Neural progenitor cell (in vitro differentiated cells): ENCODE measurements at regions not wholly inside any gene's neighbourhood (a gene's known extent, or its start where the extent isn't known, plus 50 kb on each side); places are given as distances from the start of the nearest gene placed in this dataset.
"Not testable (repeated sequence)": the region's sequence is repeated elsewhere in the genome, so short reads cannot be mapped to it uniquely, and the experiment has no call there.

Source experiments
- DNase-seq: peaks from one replicate; pipeline ENCODE4 v3.0.0-alpha.2; 2016; ENCODE audit warnings: low spot score
- H2AFZ ChIP-seq: fragments of 200-600 bp; sonication (generic); replicated peaks from 2 replicates; pipeline ENCODE4 v1.6.1; 2016; ENCODE audit warnings: antibody characterized with exemption
- H3F3A ChIP-seq: fragments of 200-600 bp; sonication (generic); 2 replicates; pipeline ENCODE4 v1.6.1; 2016; ENCODE audit warnings: antibody characterized with exemption, low read depth
- H3K27ac ChIP-seq: fragments of 200-600 bp; sonication (generic); 2 replicates; pipeline ENCODE4 v1.5.1; 2016; ENCODE audit warnings: mild to moderate bottlenecking
- H3K27me3 ChIP-seq: fragments of 200-600 bp; sonication (generic); 2 replicates; pipeline ENCODE4 v1.6.1; 2016; ENCODE audit warnings: mild to moderate bottlenecking, moderate library complexity
- H3K36me3 ChIP-seq: fragments of 200-600 bp; sonication (generic); 2 replicates; pipeline ENCODE4 v1.5.1; 2016
- H3K4me1 ChIP-seq: fragments of 200-600 bp; sonication (generic); 2 replicates; pipeline ENCODE4 v1.6.1; 2016; ENCODE audit warnings: mixed run types
- H3K4me2 ChIP-seq: fragments of 200-600 bp; sonication (generic); 2 replicates; pipeline ENCODE4 v1.6.1; 2016
- H3K4me3 ChIP-seq: fragments of 200-600 bp; sonication (generic); 2 replicates; pipeline ENCODE4 v1.5.1; 2016
- H3K79me2 ChIP-seq: fragments of 200-600 bp; sonication (generic); 2 replicates; pipeline ENCODE4 v1.6.1; 2016; ENCODE audit warnings: low read depth
- H3K9ac ChIP-seq: fragments of 200-600 bp; sonication (generic); 2 replicates; pipeline ENCODE4 v1.6.1; 2016
- H3K9me3 ChIP-seq: fragments of 200-600 bp; sonication (generic); 2 replicates; pipeline ENCODE4 v1.5.1; 2016; ENCODE audit warnings: low read depth
- H4K20me1 ChIP-seq: fragments of 200-600 bp; sonication (generic); 2 replicates; pipeline ENCODE4 v1.6.1; 2016; ENCODE audit warnings: low read depth
- H3K27ac Mint-ChIP-seq: 3 replicates; pipeline ENCODE4 v1.8.0; 2021; ENCODE audit warnings: mixed read lengths
- H3K27me3 Mint-ChIP-seq: 2 replicates; pipeline ENCODE4 v1.8.0; 2022; ENCODE audit warnings: low read depth, mild to moderate bottlenecking, inconsistent platforms, moderate library complexity, mixed read lengths; ENCODE audit not compliant: insufficient read depth
- H3K36me3 Mint-ChIP-seq: 3 replicates; pipeline ENCODE4 v1.8.0; 2021; ENCODE audit warnings: mixed read lengths
- H3K4me1 Mint-ChIP-seq: 3 replicates; pipeline ENCODE4 v1.8.0; 2021; ENCODE audit warnings: mixed read lengths
- H3K4me3 Mint-ChIP-seq: 3 replicates; pipeline ENCODE4 v1.8.0; 2021; ENCODE audit warnings: mild to moderate bottlenecking, moderate library complexity, mixed read lengths
- H3K9me3 Mint-ChIP-seq: 3 replicates; pipeline ENCODE4 v1.8.0; 2020; ENCODE audit warnings: mixed read lengths
- EZH2 ChIP-seq: fragments of 200-600 bp; sonication (generic); IDR thresholded peaks from 2 replicates; pipeline ENCODE4 v1.6.1; 2017; ENCODE audit warnings: antibody characterized with exemption, mild to moderate bottlenecking, moderate library complexity
- EZH2phosphoT487 ChIP-seq: fragments of 200-600 bp; sonication (generic); IDR thresholded peaks from 2 replicates; pipeline ENCODE4 v1.6.1; 2017; ENCODE audit warnings: antibody characterized with exemption
- TF ChIP-seq, protein P1 (sequence below): fragments of 200-600 bp; sonication (generic); IDR thresholded peaks from 2 replicates; pipeline ENCODE4 v1.5.1; 2017; ENCODE audit warnings: antibody characterized with exemption, mild to moderate bottlenecking

DNA sequence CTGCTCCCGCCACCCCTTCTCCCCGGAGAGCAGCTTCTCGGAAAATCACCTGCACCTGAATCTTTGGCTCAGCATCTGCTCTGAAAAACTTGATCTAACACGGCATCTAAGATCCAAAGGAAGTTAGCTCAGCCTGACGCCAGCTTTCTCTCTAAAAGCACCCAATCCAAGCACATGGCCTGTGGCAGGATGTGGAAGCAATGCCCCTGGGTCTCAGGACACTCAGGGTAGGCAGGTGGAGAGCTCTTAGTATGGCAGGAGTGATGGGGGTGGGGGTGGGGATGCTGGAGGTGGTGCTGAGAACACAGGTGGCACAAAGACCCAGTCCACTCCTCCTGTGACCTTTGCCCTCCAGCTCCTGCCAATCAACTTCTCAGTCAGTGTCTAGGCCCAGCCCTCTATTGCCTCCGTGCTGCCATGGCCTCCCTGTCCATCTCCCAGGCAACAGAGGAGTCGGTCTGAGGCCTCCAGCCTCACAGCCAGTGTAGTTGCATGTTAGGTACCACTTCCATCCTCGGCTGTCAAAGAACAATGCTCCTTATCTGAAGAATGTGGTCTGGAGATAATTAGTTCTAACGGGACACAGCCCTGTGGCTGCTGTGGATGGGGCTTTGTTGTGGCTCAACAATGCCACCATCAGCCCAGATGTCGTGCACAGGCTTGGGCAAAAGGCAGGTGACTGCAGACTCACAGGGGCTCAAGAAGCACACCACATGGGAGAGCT lies 180.0 kb upstream of the C14orf180 start:
- no peaks in the 10 kb centered on the region for H4K20me1 ChIP-seq
- no peak for TF ChIP-seq EZH2phosphoT487
- TF ChIP-seq, protein P1, sequence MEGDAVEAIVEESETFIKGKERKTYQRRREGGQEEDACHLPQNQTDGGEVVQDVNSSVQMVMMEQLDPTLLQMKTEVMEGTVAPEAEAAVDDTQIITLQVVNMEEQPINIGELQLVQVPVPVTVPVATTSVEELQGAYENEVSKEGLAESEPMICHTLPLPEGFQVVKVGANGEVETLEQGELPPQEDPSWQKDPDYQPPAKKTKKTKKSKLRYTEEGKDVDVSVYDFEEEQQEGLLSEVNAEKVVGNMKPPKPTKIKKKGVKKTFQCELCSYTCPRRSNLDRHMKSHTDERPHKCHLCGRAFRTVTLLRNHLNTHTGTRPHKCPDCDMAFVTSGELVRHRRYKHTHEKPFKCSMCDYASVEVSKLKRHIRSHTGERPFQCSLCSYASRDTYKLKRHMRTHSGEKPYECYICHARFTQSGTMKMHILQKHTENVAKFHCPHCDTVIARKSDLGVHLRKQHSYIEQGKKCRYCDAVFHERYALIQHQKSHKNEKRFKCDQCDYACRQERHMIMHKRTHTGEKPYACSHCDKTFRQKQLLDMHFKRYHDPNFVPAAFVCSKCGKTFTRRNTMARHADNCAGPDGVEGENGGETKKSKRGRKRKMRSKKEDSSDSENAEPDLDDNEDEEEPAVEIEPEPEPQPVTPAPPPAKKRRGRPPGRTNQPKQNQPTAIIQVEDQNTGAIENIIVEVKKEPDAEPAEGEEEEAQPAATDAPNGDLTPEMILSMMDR = no peak
- no peak for TF ChIP-seq EZH2

DNA sequence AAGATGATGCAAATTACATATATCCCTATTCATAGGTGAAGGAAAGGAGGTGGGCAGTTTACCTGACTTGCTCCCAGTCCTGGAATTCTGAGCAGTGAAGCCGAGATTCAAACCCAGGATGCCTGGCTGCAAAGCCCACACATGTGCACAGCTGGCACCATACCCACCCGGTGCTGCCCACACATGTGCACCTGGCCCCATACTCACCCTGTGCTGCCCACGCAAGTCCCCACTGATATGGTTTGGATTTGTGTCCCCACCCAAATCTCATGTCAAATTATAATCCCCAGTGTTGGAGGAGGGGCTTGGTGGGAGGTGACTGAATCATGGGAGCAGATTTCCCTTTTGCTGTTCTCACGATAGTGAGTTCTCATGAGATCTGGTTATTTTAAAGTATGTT lies 179.2 kb upstream of the C14orf180 start:
- no peaks in the 10 kb centered on the region for H3K27me3 ChIP-seq
- H2AFZ ChIP-seq = no peak overlapping the region
- TF ChIP-seq EZH2phosphoT487 (no peak), EZH2 (no peak)
- TF ChIP-seq, protein P1 = no peak
- Mint-ChIP-seq H3K27me3 (peaks cover 9% of the 10 kb centered on the region), H3K4me1 (peaks cover 21% of the 10 kb centered on the region), H3K36me3 (no peaks in the 10 kb centered on the region), H3K9me3 (peaks cover 32% of the 10 kb centered on the region), H3K27ac (peak overlapping the region; percentile 88), H3K4me3 (no peak overlapping the region)
- DNase-seq = no peak
- H3K9ac ChIP-seq = no peak overlapping the region
- H3K4me3 ChIP-seq = no peak overlapping the region
- no peak overlapping the region for H3K4me2 ChIP-seq
- peaks cover 4% of the 10 kb centered on the region for H3F3A ChIP-seq
- peaks cover 9% of the 10 kb centered on the region for H3K9me3 ChIP-seq
- no peaks in the 10 kb centered on the region for H3K4me1 ChIP-seq
- H4K20me1 ChIP-seq = no peaks in the 10 kb centered on the region
- H3K27ac ChIP-seq = no peak overlapping the region
- no peaks in the 10 kb centered on the region for H3K36me3 ChIP-seq
- no peaks in the 10 kb centered on the region for H3K79me2 ChIP-seq

More for the DNA sequence above, 180.0 kb upstream of the C14orf180 start:
- no peaks in the 10 kb centered on the region for H3K79me2 ChIP-seq
- no peak overlapping the region for H3K4me2 ChIP-seq
- no peaks in the 10 kb centered on the region for H3K36me3 Mint-ChIP-seq
- H3K4me3 Mint-ChIP-seq = no peak overlapping the region
- H3K4me1 ChIP-seq = no peaks in the 10 kb centered on the region
- H3K9ac ChIP-seq = no peak overlapping the region
- H3K9me3 ChIP-seq = peaks cover 9% of the 10 kb centered on the region
- no peak overlapping the region for H3K4me3 ChIP-seq
- no peaks in the 10 kb centered on the region for H3K27me3 ChIP-seq
- H3F3A ChIP-seq = peaks cover 4% of the 10 kb centered on the region
- peaks cover 32% of the 10 kb centered on the region for H3K9me3 Mint-ChIP-seq
- no peaks in the 10 kb centered on the region for H3K36me3 ChIP-seq
- H3K4me1 Mint-ChIP-seq = peaks cover 21% of the 10 kb centered on the region
- no peak overlapping the region for H3K27ac ChIP-seq
- H2AFZ ChIP-seq = no peak overlapping the region
- DNase-seq = peak; percentile 54
- H3K27ac Mint-ChIP-seq = peak overlapping the region; percentile 88
- H3K27me3 Mint-ChIP-seq = peaks cover 9% of the 10 kb centered on the region

DNA sequence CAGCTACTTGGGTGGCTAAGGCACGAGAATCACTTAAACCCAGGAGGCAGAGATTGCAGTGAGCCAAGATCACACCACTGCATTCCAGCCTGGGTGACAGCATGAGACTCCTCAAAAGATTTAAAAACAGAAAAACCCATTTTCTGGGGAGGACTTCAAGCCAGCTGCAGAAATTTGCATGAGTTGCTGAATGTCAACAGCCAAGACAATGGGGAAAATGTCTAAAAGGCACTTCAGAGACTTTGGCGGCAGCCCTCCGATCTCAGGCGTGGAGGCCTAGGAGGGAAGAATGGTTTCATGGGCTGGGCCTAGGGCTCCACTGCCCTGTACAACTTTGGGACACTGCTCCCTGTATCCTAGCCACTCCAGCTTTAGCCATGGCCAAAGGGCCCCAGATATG lies 177.8 kb upstream of the C14orf180 start:
- no peak overlapping the region for H3K4me3 Mint-ChIP-seq
- H3K9me3 Mint-ChIP-seq = peaks cover 28% of the 10 kb centered on the region
- Histone ChIP-seq H3K27me3 (no peaks in the 10 kb centered on the region), H3K4me1 (no peaks in the 10 kb centered on the region), H3F3A (peaks cover 4% of the 10 kb centered on the region), H3K9ac (no peak overlapping the region), H4K20me1 (no peaks in the 10 kb centered on the region), H3K27ac (no peak overlapping the region), H3K79me2 (no peaks in the 10 kb centered on the region), H3K4me3 (no peak overlapping the region), H2AFZ (no peak overlapping the region), H3K4me2 (no peak overlapping the region), H3K36me3 (no peaks in the 10 kb centered on the region), H3K9me3 (peaks cover 9% of the 10 kb centered on the region)
- peaks cover 9% of the 10 kb centered on the region for H3K27me3 Mint-ChIP-seq
- peaks cover 15% of the 10 kb centered on the region for H3K4me1 Mint-ChIP-seq
- TF ChIP-seq, protein P1 = no peak
- TF ChIP-seq EZH2 (no peak), EZH2phosphoT487 (no peak)
- no peak overlapping the region for H3K27ac Mint-ChIP-seq
- no peaks in the 10 kb centered on the region for H3K36me3 Mint-ChIP-seq
- no peak for DNase-seq

DNA sequence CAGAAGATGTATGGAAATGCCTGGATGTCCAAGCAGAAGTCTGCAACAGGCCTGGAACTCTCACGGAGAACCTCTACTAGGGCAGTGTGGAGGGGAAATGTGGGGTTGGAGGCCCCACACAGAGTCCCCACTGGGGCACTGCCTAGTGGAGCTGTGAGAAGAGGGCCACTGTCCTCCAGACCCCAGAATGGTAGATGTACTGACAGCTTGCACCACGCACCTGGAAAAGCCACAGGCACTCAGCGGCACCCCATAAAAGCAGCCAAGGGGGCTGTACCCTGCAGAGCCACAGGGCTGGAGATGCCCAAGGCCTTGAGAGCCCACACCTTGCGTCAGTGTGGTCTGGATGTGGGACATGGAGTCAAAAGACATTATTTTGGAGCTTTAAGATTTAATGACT lies 177.3 kb upstream of the C14orf180 start:
- H3K27ac ChIP-seq = not testable (repeated sequence)

More for the DNA sequence above, 177.3 kb upstream of the C14orf180 start:
- peaks cover 23% of the 10 kb centered on the region for H3K9me3 Mint-ChIP-seq
- not testable (repeated sequence) for DNase-seq, H3F3A ChIP-seq, H4K20me1 ChIP-seq, H2AFZ ChIP-seq, H3K9ac ChIP-seq, H3K27ac Mint-ChIP-seq, H3K4me2 ChIP-seq, H3K4me3 ChIP-seq, H3K9me3 ChIP-seq, H3K79me2 ChIP-seq, H3K4me1 ChIP-seq, H3K36me3 Mint-ChIP-seq, H3K27me3 Mint-ChIP-seq, H3K27me3 ChIP-seq, H3K4me3 Mint-ChIP-seq, H3K36me3 ChIP-seq
- peaks cover 15% of the 10 kb centered on the region for H3K4me1 Mint-ChIP-seq
